HG02678 (cell line): ENCODE measurements at regions not wholly inside any gene's neighbourhood (a gene's known extent, or its start where the extent isn't known, plus 50 kb on each side); places are given as distances from the start of the nearest gene placed in this dataset.

Experiments
- ATAC-seq: cut with Tn5 transposase; IDR thresholded peaks from one replicate; pipeline ENCODE4 v1.9.1; 2021; ENCODE audit warnings: mild to moderate bottlenecking, moderate library complexity; ENCODE audit not compliant: unreplicated experiment

GRCh38 chr9:100937382-100937781 lies 91.1 kb upstream of the PLPPR1 start:
- ATAC-seq, result no peak

- no peak for ATAC-seq
Measured at GRCh38 chr9:100938507-100938906, 90.0 kb upstream of the PLPPR1 start.

- no peak for ATAC-seq
Measured at GRCh38 chr9:100939636-100940035, 88.9 kb upstream of the PLPPR1 start.

GRCh38 chr9:100959226-100959625 lies 69.3 kb upstream of the PLPPR1 start:
- ATAC-seq, result no peak
